Endothelial cell of umbilical vein (primary cell): ENCODE measurements at regions not wholly inside any gene's neighbourhood (a gene's known extent, or its start where the extent isn't known, plus 50 kb on each side); places are given as distances from the start of the nearest gene placed in this dataset.

Source experiments
- BruUV-seq: library from RNA; stranded (reverse); fragments of 400-500 nt; replicated peaks from 2 replicates; lab custom pipeline; 2021; lab: Mats Ljungman, UMichigan
- CTCF ChIA-PET: fragments of 300-600, 350-600 bp; sonication (Branson Sonifier 250); formaldehyde crosslinking; loops from one replicate; lab custom pipeline; 2021; ENCODE audit warnings: antibody characterized with exemption, inconsistent platforms; lab: Charles Lee
- POLR2A ChIA-PET: fragments of 300-600, 350-600 bp; sonication (Branson Sonifier 250); formaldehyde crosslinking; loops from one replicate; lab custom pipeline; 2021; ENCODE audit warnings: antibody characterized with exemption, inconsistent platforms; lab: Charles Lee
- DNase-seq: peaks from one replicate; pipeline ENCODE4 v3.0.0-alpha.2; 2011; ENCODE audit warnings: low read depth, low spot score
- FAIRE-seq: peaks from 2 replicates; lab custom pipeline; 2011; peaks lifted over from hg19 to GRCh38; lab: Jason Lieb, UNC
- H2AFZ ChIP-seq: 2 replicates; pipeline ENCODE4 v1.6.0; 2012; ENCODE audit warnings: low read depth, low read length, control low read depth, inconsistent platforms
- H3K27ac ChIP-seq: 2 replicates; pipeline ENCODE4 v1.5.1; 2011; ENCODE audit warnings: low read depth, mild to moderate bottlenecking, control low read depth, low read length, moderate library complexity; ENCODE audit not compliant: insufficient read depth
- H3K27me3 ChIP-seq, 2 experiments: 2 replicates each; pipeline versions ENCODE4 v1.6.0 to v1.6.1; 2011; ENCODE audit warnings: low read length in 2 of 2, mixed read lengths in 1 of 2; ENCODE audit not compliant: control insufficient read depth in 2 of 2, insufficient read depth in 2 of 2
- H3K36me3 ChIP-seq, 2 experiments: 2 replicates in 1 of 2; 3 replicates in 1 of 2; pipeline ENCODE4 v1.5.1; 2011; ENCODE audit warnings: low read length in 2 of 2, mild to moderate bottlenecking in 1 of 2, moderate library complexity in 1 of 2; ENCODE audit not compliant: control insufficient read depth in 2 of 2, insufficient read depth in 2 of 2; ENCODE audit errors: extremely low read depth in 1 of 2
- H3K4me1 ChIP-seq: 3 replicates; pipeline ENCODE4 v1.5.1; 2011; ENCODE audit warnings: mild to moderate bottlenecking, low read length; ENCODE audit not compliant: control insufficient read depth, insufficient read depth; ENCODE audit errors: extremely low read depth
- H3K4me2 ChIP-seq: 2 replicates; pipeline ENCODE4 v1.6.1; 2011; ENCODE audit warnings: low read length, control low read depth, mixed read lengths; ENCODE audit not compliant: insufficient read depth
- H3K4me3 ChIP-seq, 3 experiments: fragments of 200-600 bp in 1 of 3; sonication (generic), shearing (Covaris generic) in 1 of 3; replicated peaks in 1 of 3; 2 replicates each; pipeline ENCODE4 v1.5.1; 2011 to 2016; ENCODE audit warnings: control low read depth in 3 of 3, low read length in 3 of 3, mild to moderate bottlenecking in 2 of 3, inconsistent platforms in 1 of 3, low read depth in 1 of 3, moderate library complexity in 1 of 3; ENCODE audit not compliant: insufficient read depth in 1 of 3
- H3K79me2 ChIP-seq: 2 replicates; pipeline ENCODE4 v1.6.0; 2012; ENCODE audit warnings: low read length, inconsistent platforms; ENCODE audit not compliant: control insufficient read depth, insufficient read depth
- H3K9ac ChIP-seq: replicated peaks from 2 replicates; pipeline ENCODE3; 2011; ENCODE audit warnings: low read length, control low read depth; ENCODE audit not compliant: insufficient read depth; ENCODE audit errors: extremely low read depth
- H3K9me1 ChIP-seq: replicated peaks from 3 replicates; pipeline ENCODE4 v1.6.0; 2011; ENCODE audit warnings: mild to moderate bottlenecking, low read length; ENCODE audit not compliant: control insufficient read depth, insufficient read depth; ENCODE audit errors: extremely low read depth
- H3K9me3 ChIP-seq: replicated peaks from 2 replicates; pipeline ENCODE4 v1.5.1; 2012; ENCODE audit warnings: low read length, inconsistent platforms; ENCODE audit not compliant: control insufficient read depth, insufficient read depth
- H4K20me1 ChIP-seq: replicated peaks from 2 replicates; pipeline ENCODE3; 2011; ENCODE audit warnings: mild to moderate bottlenecking, low read length; ENCODE audit not compliant: control insufficient read depth, insufficient read depth; ENCODE audit errors: extremely low read depth
- CTCF ChIP-seq, 2 donors: IDR thresholded peaks; 1 replicate in 1 of 2; 2 replicates in 1 of 2; pipeline ENCODE4 v1.5.1; 2011; ENCODE audit warnings: low read length in 2 of 2, mild to moderate bottlenecking in 2 of 2, moderate library complexity in 2 of 2, control low read depth in 1 of 2, inconsistent platforms in 1 of 2, low read depth in 1 of 2; ENCODE audit not compliant: insufficient read depth in 1 of 2; ENCODE audit errors: extremely low read depth in 1 of 2
- EZH2 ChIP-seq: IDR thresholded peaks from 2 replicates; pipeline ENCODE4 v1.6.1; 2012; ENCODE audit warnings: borderline replicate concordance, low read depth, mild to moderate bottlenecking, moderate library complexity, low read length, inconsistent platforms; ENCODE audit not compliant: severe bottlenecking
- FOS ChIP-seq: IDR thresholded peaks from 2 replicates; pipeline ENCODE4 v1.6.1; 2011; ENCODE audit warnings: mild to moderate bottlenecking, low read length, moderate library complexity, borderline replicate concordance; ENCODE audit not compliant: insufficient read depth
- GATA2 ChIP-seq: IDR thresholded peaks from 2 replicates; pipeline ENCODE4 v1.7.0; 2011; ENCODE audit warnings: low read depth, mild to moderate bottlenecking, moderate library complexity, mixed read lengths, low read length; ENCODE audit not compliant: insufficient read length, insufficient read depth
- JUN ChIP-seq: IDR thresholded peaks from 2 replicates; pipeline ENCODE4 v1.6.1; 2011; ENCODE audit warnings: borderline replicate concordance, low read depth; ENCODE audit not compliant: insufficient read length, insufficient read depth
- MAX ChIP-seq: IDR thresholded peaks from 2 replicates; pipeline ENCODE4 v1.6.1; 2011; ENCODE audit not compliant: insufficient read depth, insufficient read length
- MYC ChIP-seq: IDR thresholded peaks from one replicate; pipeline ENCODE4 v1.6.1; 2011; ENCODE audit warnings: mild to moderate bottlenecking, low read depth, low read length
- POLR2A ChIP-seq: IDR thresholded peaks from 2 replicates; pipeline ENCODE4 v1.6.1; 2012; ENCODE audit warnings: low read depth, mild to moderate bottlenecking, control low read depth, low read length
- POLR2AphosphoS5 ChIP-seq: IDR thresholded peaks from 2 replicates; pipeline ENCODE4 v1.6.1; 2012; ENCODE audit warnings: low read depth, mild to moderate bottlenecking, control low read depth, low read length, moderate library complexity; ENCODE audit not compliant: insufficient read depth
- dilution Hi-C: fragments of 300-500 bp; cut with MboI; formaldehyde crosslinking; loops from one replicate; pipeline ENCODE4 v1.15.0; 2019; ENCODE audit warnings: low sequenced_read_pairs; ENCODE audit not compliant: extremely low pct_ligation_motif_present
- intact Hi-C: fragments of 100-400 bp; cut with micrococcal nuclease; formaldehyde crosslinking; loops from one replicate; pipeline ENCODE4 v1.10.0; 2022

GRCh38 chr6:14401246-14401645 is 283.7 kb downstream of the CD83 start:
- no peaks in the 10 kb centered on the region for H4K20me1 ChIP-seq
- H3K27ac ChIP-seq, result no peak overlapping the region
- BruUV-seq, result no TSS peak
- no peak overlapping the region for H2AFZ ChIP-seq
- H3K4me1 ChIP-seq, result no peaks in the 10 kb centered on the region
- H3K4me3 ChIP-seq, result no peak overlapping the region
- peaks cover 8% of the 10 kb centered on the region for H3K9me3 ChIP-seq
- DNase-seq, result no peak
- POLR2A ChIA-PET, result no interaction called here
- TF ChIP-seq JUN (no peak), CTCF (IDR thresholded peaks at IDR 0.05; ENCODE audit: extremely low read depth in 1 of 2, insufficient read depth in 1 of 2, low read depth in 1 of 2, low read length in 2 of 2) (no peak), POLR2AphosphoS5 (no peak), MAX (no peak)
- FAIRE-seq, result no peak
- no peaks in the 10 kb centered on the region for H3K79me2 ChIP-seq
- dilution Hi-C loops, result no loop called here
- CTCF ChIA-PET, result no interaction called here
- no peak overlapping the region for H3K9ac ChIP-seq
- intact Hi-C loops, result no loop called here
- no peak overlapping the region for H3K4me2 ChIP-seq
- H3K27me3 ChIP-seq, result no peaks in the 10 kb centered on the region
- H3K36me3 ChIP-seq, result no peaks in the 10 kb centered on the region
- H3K9me1 ChIP-seq, result no peaks in the 10 kb centered on the region

- no peaks in the 10 kb centered on the region for H3K36me3 ChIP-seq
- H3K4me2 ChIP-seq, result no peak overlapping the region
- BruUV-seq, result no TSS peak
- TF ChIP-seq POLR2A, result no peak
- no peak for TF ChIP-seq MAX
- TF ChIP-seq CTCF (IDR thresholded peaks at IDR 0.05; ENCODE audit: extremely low read depth in 1 of 2, insufficient read depth in 1 of 2, low read depth in 1 of 2, low read length in 2 of 2), result no peak
- no peak for TF ChIP-seq MYC
- TF ChIP-seq POLR2AphosphoS5, result no peak
- no peak for TF ChIP-seq GATA2
- no peak for TF ChIP-seq FOS
- TF ChIP-seq JUN, result no peak
- no peak for TF ChIP-seq EZH2
- POLR2A ChIA-PET, result no interaction called here
- H3K4me3 ChIP-seq, result no peak overlapping the region
- no peaks in the 10 kb centered on the region for H3K27me3 ChIP-seq
- no peaks in the 10 kb centered on the region for H4K20me1 ChIP-seq
- FAIRE-seq (no peak), DNase-seq (no peak)
- no peak overlapping the region for H3K27ac ChIP-seq
- intact Hi-C loops (no loop called here), dilution Hi-C loops (no loop called here)
- no peaks in the 10 kb centered on the region for H3K9me1 ChIP-seq
- peaks cover 6% of the 10 kb centered on the region for H3K9me3 ChIP-seq
- no peaks in the 10 kb centered on the region for H3K79me2 ChIP-seq
- CTCF ChIA-PET, result no interaction called here
- no peaks in the 10 kb centered on the region for H3K4me1 ChIP-seq
- no peak overlapping the region for H2AFZ ChIP-seq
- no peak overlapping the region for H3K9ac ChIP-seq
Measured at GRCh38 chr6:14406614-14407331, 289.2 kb downstream of the CD83 start.
